GM12875 (cell line): ENCODE measurements at regions not wholly inside any gene's neighbourhood (a gene's known extent, or its start where the extent isn't known, plus 50 kb on each side); places are given as distances from the start of the nearest gene placed in this dataset.
"Not testable (repeated sequence)": the region's sequence is repeated elsewhere in the genome, so short reads cannot be mapped to it uniquely, and the experiment has no call there.

Experiments used
- H3K4me3 ChIP-seq: one replicate; pipeline ENCODE4 v1.5.1; 2011; ENCODE audit warnings: low read depth, low read length, control low read depth
- CTCF ChIP-seq: IDR thresholded peaks from 2 replicates; pipeline ENCODE4 v1.5.1; 2011; ENCODE audit warnings: low read depth, mild to moderate bottlenecking, control low read depth, inconsistent platforms, low read length, moderate library complexity, borderline replicate concordance; ENCODE audit not compliant: insufficient read depth

- TF ChIP-seq CTCF: no peak
- H3K4me3 ChIP-seq: no peak overlapping the region
Measured at GRCh38 chr3:182142928-182143327, 431.2 kb downstream of the SOX2 start.

GRCh38 chr3:182143903-182144302 lies 432.2 kb downstream of the SOX2 start:
- TF ChIP-seq CTCF: no peak
- no peak overlapping the region for H3K4me3 ChIP-seq

GRCh38 chr3:182148360-182148759 lies 436.6 kb downstream of the SOX2 start:
- no peak for TF ChIP-seq CTCF
- H3K4me3 ChIP-seq: no peak overlapping the region

- H3K4me3 ChIP-seq: no peak overlapping the region
Measured at GRCh38 chr3:182149594-182149993, 437.9 kb downstream of the SOX2 start.

GRCh38 chr3:182156326-182156725 lies 444.6 kb downstream of the SOX2 start:
- H3K4me3 ChIP-seq: not testable (repeated sequence)

More at GRCh38 chr3:182149594-182149993, 437.9 kb downstream of the SOX2 start:
- TF ChIP-seq CTCF: no peak

- H3K4me3 ChIP-seq: no peak overlapping the region
- TF ChIP-seq CTCF: no peak
Measured at GRCh38 chr3:182165234-182165633, 453.5 kb downstream of the SOX2 start.

GRCh38 chr3:182172534-182172933 lies 460.8 kb downstream of the SOX2 start:
- H3K4me3 ChIP-seq: no peak overlapping the region
- no peak for TF ChIP-seq CTCF

GRCh38 chr3:182178488-182179200 lies 466.9 kb downstream of the SOX2 start:
- TF ChIP-seq CTCF: no peak
- H3K4me3 ChIP-seq: no peak overlapping the region
